NT2/D1 (cell line): ENCODE measurements at regions not wholly inside any gene's neighbourhood (a gene's known extent, or its start where the extent isn't known, plus 50 kb on each side); places are given as distances from the start of the nearest gene placed in this dataset.

Experiments used
- DNase-seq: peaks from one replicate; pipeline ENCODE4 v3.0.0-alpha.2; 2011; ENCODE audit warnings: low read depth, low spot score
- H3K27me3 ChIP-seq: 2 replicates; pipeline ENCODE4 v1.6.0; 2011; ENCODE audit warnings: mild to moderate bottlenecking; ENCODE audit not compliant: insufficient read length, insufficient read depth
- H3K36me3 ChIP-seq: 2 replicates; pipeline ENCODE4 v1.6.1; 2011; ENCODE audit warnings: mild to moderate bottlenecking, low read length, mixed read lengths; ENCODE audit not compliant: insufficient read depth, insufficient read length
- H3K4me1 ChIP-seq: 2 replicates; pipeline ENCODE4 v1.5.1; 2011; ENCODE audit not compliant: insufficient read depth, insufficient read length
- H3K4me3 ChIP-seq: 2 replicates; pipeline ENCODE4 v1.5.1; 2011; ENCODE audit warnings: low read depth; ENCODE audit not compliant: insufficient read length
- H3K9ac ChIP-seq: 2 replicates; pipeline ENCODE4 v1.6.0; 2011; ENCODE audit warnings: low read depth; ENCODE audit not compliant: insufficient read length
- H3K9me3 ChIP-seq: 2 replicates; pipeline ENCODE4 v1.5.1; 2011; ENCODE audit warnings: mild to moderate bottlenecking, low read length; ENCODE audit not compliant: insufficient read depth
- SUZ12 ChIP-seq: IDR thresholded peaks from 2 replicates; pipeline ENCODE4 v1.6.1; 2011; ENCODE audit not compliant: insufficient read length, insufficient read depth; ENCODE audit errors: extremely low read depth
- YY1 ChIP-seq: IDR thresholded peaks from 2 replicates; pipeline ENCODE4 v1.6.1; 2011; ENCODE audit not compliant: insufficient read length, insufficient read depth
- ZNF274 ChIP-seq: IDR thresholded peaks from 2 replicates; pipeline ENCODE4 v1.6.1; 2011; ENCODE audit warnings: mild to moderate bottlenecking, low read depth, low read length

DNA sequence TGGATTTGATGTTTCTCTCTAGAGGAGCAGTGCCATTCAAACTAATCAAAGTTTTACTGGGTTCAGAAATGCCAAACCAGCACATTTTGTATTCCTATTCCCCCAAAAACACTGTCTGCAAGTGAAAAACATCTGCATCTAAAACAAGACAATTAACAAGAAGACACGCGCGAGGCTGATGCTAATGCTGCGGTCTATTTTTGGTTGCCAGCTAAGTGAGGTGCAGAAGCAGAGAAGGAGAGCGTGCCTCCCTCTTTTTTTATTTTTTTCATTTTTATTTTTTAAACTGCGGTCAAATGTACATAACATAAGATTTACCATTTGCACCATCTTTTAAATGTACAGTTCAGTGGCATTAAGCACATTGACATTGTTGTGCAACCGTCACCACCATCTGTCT, 641.1 kb downstream of the DHX35 start:
- H3K9ac ChIP-seq: no peak overlapping the region
- H3K36me3 ChIP-seq: no peaks in the 10 kb centered on the region
- TF ChIP-seq ZNF274 (no peak), YY1 (no peak), SUZ12 (no peak)

DNA sequence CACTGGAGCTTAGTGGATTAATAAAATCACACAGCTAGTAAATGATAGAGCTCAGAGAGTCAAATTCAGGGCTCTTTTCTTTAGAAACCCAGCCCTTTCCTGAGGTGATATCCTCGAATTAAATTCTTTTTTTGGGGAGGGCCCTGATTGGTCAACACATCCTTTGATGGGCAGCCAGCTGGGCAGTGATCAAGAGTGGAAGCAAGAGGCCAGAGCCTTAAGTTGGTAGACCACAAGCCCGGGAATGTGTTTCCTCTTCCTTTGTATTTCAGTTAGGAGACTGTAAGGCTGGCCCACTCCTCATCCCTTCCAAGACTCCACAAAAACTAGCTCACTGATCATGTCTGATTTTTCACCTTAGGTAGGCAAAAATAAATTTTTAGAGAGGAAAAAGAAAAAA, 640.5 kb downstream of the DHX35 start:
- no peaks in the 10 kb centered on the region for H3K9me3 ChIP-seq
- H3K4me3 ChIP-seq: no peak overlapping the region
- TF ChIP-seq ZNF274 (no peak), YY1 (no peak), SUZ12 (no peak)
- no peaks in the 10 kb centered on the region for H3K36me3 ChIP-seq
- H3K4me1 ChIP-seq: no peaks in the 10 kb centered on the region
- H3K9ac ChIP-seq: no peak overlapping the region
- no peaks in the 10 kb centered on the region for H3K27me3 ChIP-seq
- no peak for DNase-seq

More for the DNA sequence above, 641.1 kb downstream of the DHX35 start:
- no peak for DNase-seq
- H3K4me1 ChIP-seq: no peaks in the 10 kb centered on the region
- H3K27me3 ChIP-seq: no peaks in the 10 kb centered on the region
- H3K9me3 ChIP-seq: no peaks in the 10 kb centered on the region
- no peak overlapping the region for H3K4me3 ChIP-seq

DNA sequence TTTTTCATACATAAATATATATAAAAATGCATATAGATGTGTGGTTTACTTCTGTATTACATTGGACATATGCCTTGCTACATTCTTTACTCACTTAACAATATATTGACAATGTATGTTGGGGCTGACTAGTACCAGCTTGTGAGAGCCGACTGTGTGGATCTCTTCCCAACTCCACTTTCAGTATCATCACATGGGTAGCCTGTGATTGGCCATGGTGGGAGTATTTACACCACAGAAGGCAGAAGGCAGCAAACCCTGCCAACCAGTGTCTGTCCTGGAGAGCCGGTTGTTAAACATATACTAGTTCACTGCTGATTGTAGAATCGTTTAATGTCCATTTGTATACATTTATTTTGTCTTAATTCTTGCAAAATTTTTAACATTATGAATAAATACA, 638.7 kb downstream of the DHX35 start:
- Histone ChIP-seq H3K4me3 (no peak overlapping the region), H3K4me1 (no peaks in the 10 kb centered on the region), H3K27me3 (no peaks in the 10 kb centered on the region), H3K9me3 (no peaks in the 10 kb centered on the region), H3K36me3 (no peaks in the 10 kb centered on the region), H3K9ac (no peak overlapping the region)
- no peak for TF ChIP-seq SUZ12
- no peak for TF ChIP-seq YY1
- TF ChIP-seq ZNF274: no peak
- DNase-seq: no peak

DNA sequence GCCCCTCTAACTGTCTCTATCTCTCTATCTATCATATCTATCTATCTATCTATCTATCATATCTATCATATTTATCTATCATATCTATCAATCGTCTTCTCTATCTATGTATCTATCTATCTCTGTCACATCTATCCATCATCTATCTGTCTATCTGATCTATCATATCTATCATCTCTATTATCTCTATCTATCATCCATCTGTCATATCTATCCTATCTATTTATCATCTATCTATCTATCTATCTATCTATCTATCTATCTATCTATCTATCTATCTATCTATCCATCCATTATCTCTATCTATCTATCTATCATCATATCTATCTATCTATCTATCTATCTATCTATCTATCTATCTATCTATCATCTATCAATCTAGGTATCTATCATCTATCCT, 638.0 kb downstream of the DHX35 start:
- no peak for DNase-seq
- Histone ChIP-seq H3K9me3 (no peaks in the 10 kb centered on the region), H3K9ac (no peak overlapping the region), H3K36me3 (no peaks in the 10 kb centered on the region), H3K27me3 (no peaks in the 10 kb centered on the region), H3K4me3 (no peak overlapping the region), H3K4me1 (no peaks in the 10 kb centered on the region)
- TF ChIP-seq SUZ12 (no peak), YY1 (no peak), ZNF274 (no peak)

DNA sequence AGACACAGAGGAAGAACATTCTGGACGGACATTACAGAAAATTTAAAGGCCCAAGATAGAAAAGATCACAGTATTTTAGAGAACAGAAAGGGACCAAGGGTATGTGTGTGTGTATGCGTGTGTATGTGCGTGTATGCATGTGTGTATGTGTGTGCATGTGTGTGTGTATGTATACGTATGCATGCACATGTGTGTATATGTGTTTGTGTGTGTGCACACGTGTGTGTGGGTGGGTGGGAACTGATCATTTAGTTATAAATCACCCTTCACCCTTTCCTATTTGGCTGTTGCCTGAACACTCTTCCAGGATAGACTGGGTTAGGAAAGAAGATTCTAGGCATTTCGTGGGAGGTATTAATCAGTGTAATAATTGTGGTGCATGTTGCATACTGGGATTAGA, 634.4 kb downstream of the DHX35 start:
- Histone ChIP-seq H3K9me3 (no peaks in the 10 kb centered on the region), H3K27me3 (peaks cover 2% of the 10 kb centered on the region), H3K36me3 (no peaks in the 10 kb centered on the region), H3K4me1 (no peaks in the 10 kb centered on the region), H3K4me3 (no peak overlapping the region), H3K9ac (no peak overlapping the region)
- TF ChIP-seq ZNF274: no peak
- TF ChIP-seq SUZ12: no peak
- TF ChIP-seq YY1: no peak
- DNase-seq: no peak

DNA sequence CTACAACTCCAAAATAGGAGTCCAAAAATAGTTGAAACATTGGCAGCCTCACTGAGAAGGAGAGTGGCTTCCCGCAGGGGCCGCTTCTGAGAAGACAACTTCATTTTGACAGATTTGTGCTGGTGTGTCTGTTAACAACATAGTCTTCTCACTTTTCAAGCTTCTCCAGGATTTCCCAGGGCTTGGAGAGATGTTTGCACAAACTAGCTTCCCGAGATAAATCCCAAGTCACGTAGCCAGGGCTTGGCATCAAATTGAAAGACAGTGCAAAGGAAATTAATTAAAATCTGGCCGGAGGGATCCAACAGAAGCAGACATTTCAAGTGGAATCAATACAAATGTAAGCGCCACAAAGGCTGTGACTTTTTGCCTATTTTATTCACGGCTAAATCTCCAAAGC, 630.2 kb downstream of the DHX35 start:
- H3K4me1 ChIP-seq: no peaks in the 10 kb centered on the region
- DNase-seq: no peak
- H3K27me3 ChIP-seq: peaks cover 2% of the 10 kb centered on the region
- no peaks in the 10 kb centered on the region for H3K36me3 ChIP-seq
- H3K9me3 ChIP-seq: no peaks in the 10 kb centered on the region
- H3K9ac ChIP-seq: no peak overlapping the region
- H3K4me3 ChIP-seq: no peak overlapping the region
- no peak for TF ChIP-seq YY1
- TF ChIP-seq SUZ12: no peak
- TF ChIP-seq ZNF274: no peak

DNA sequence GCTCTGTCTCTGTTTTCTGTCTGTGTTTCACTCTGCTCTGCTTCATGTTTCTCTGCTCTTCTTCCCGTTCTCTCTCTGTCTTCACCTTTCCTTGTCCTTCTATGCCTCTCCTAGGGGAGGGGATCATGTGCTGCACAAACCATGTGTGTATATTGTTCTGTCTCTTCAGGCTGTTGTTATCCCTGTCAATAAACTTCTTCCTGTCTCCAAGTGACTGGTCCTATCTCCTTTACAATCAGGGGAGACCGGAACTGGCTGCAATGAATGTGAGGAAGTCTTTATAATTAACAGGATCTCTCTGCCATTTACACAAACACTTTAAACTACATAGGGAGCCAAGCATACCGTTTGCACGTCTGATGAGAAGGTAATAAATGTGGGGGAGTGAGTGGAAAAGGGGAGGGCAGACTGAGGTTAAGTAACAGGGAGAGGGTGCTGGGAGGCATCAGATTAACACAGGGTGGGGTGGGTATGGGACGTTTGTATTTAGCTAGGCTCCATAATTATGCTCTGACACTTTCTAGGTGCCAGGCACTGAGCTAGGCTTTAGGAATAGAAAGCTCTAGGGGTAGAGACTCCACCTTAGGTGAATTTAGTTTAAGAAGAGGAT, 626.1 kb downstream of the DHX35 start:
- Histone ChIP-seq H3K9me3 (no peaks in the 10 kb centered on the region), H3K9ac (no peak overlapping the region), H3K36me3 (no peaks in the 10 kb centered on the region), H3K27me3 (no peaks in the 10 kb centered on the region), H3K4me1 (no peaks in the 10 kb centered on the region), H3K4me3 (no peak overlapping the region)
- no peak for DNase-seq
- TF ChIP-seq ZNF274: no peak
- no peak for TF ChIP-seq SUZ12
- TF ChIP-seq YY1: no peak

DNA sequence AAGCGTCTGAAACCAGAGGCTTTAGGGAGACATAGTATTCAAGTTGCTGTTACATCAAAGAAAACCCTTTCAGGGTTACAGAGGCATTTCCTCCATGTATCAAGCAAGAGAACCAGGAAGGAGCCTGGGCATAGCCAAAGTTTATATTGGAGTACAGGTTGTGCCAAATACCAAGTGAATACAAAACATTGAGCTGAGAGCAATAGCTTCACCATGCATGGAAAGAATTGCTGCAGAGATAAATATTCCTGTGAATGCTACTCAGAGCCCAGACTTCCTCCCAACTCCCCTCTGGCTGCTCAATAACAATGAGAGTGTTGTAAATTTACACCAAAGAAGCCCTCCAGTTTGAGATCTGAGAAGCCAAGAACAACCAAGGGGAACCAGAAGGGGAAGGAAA, 618.9 kb downstream of the DHX35 start:
- Histone ChIP-seq H3K9me3 (no peaks in the 10 kb centered on the region), H3K4me1 (no peaks in the 10 kb centered on the region), H3K4me3 (no peak overlapping the region), H3K9ac (no peak overlapping the region), H3K36me3 (no peaks in the 10 kb centered on the region), H3K27me3 (no peaks in the 10 kb centered on the region)
- TF ChIP-seq YY1: no peak
- TF ChIP-seq SUZ12: no peak
- no peak for TF ChIP-seq ZNF274
- no peak for DNase-seq
